Thoracic aorta (tissue), 2 donors: ENCODE measurements at regions not wholly inside any gene's neighbourhood (a gene's known extent, or its start where the extent isn't known, plus 50 kb on each side); places are given as distances from the start of the nearest gene placed in this dataset.
"Not testable (repeated sequence)": the region's sequence is repeated elsewhere in the genome, so short reads cannot be mapped to it uniquely, and the experiment has no call there.

Experiments used
- ATAC-seq: fragments of 150-250 bp; one replicate; pipeline ENCODE4 v1.8.0; 2017; ENCODE audit warnings: low read depth; ENCODE audit not compliant: insufficient number of reproducible peaks, low FRiP score
- DNase-seq: peaks from one replicate; pipeline ENCODE4 v3.0.0-alpha.2; 2020; ENCODE audit warnings: low spot score
- H3K27ac ChIP-seq, 2 donors: fragments of 200-600 bp; sonication (generic); 1 replicate in 1 of 2; 2 replicates in 1 of 2; pipeline ENCODE4 v1.5.1; 2016; ENCODE audit warnings: mild to moderate bottlenecking in 2 of 2, moderate library complexity in 2 of 2
- H3K27me3 ChIP-seq: fragments of 200-600 bp; sonication (generic); replicated peaks from 2 replicates; pipeline ENCODE4 v1.6.0; 2016; ENCODE audit warnings: mild to moderate bottlenecking; ENCODE audit not compliant: insufficient read depth
- H3K36me3 ChIP-seq: fragments of 200-600 bp; sonication (generic); one replicate; pipeline ENCODE4 v1.5.1; 2016
- H3K4me1 ChIP-seq, 2 donors: fragments of 200-600 bp; sonication (generic); 1 replicate in 1 of 2; 2 replicates in 1 of 2; pipeline versions ENCODE4 v1.5.1 to v1.6.0; 2016; ENCODE audit warnings: low read depth in 2 of 2, mild to moderate bottlenecking in 1 of 2; ENCODE audit not compliant: control insufficient read depth in 1 of 2
- H3K4me3 ChIP-seq: fragments of 200-600 bp; sonication (generic); 2 replicates; pipeline ENCODE4 v1.5.1; 2016; ENCODE audit warnings: mild to moderate bottlenecking
- H3K9me3 ChIP-seq: fragments of 200-600 bp; sonication (generic); 2 replicates; pipeline ENCODE4 v1.5.1; 2016
- CTCF ChIP-seq: fragments of 200-600 bp; sonication (generic); IDR thresholded peaks from one replicate; pipeline ENCODE4 v1.5.1; 2019; ENCODE audit warnings: antibody characterized with exemption

- TF ChIP-seq CTCF: no peak
- Histone ChIP-seq H3K4me3 (no peak overlapping the region), H3K27me3 (no peaks in the 10 kb centered on the region), H3K4me1 (no peaks in the 10 kb centered on the region), H3K36me3 (no peaks in the 10 kb centered on the region), H3K9me3 (no peaks in the 10 kb centered on the region), H3K27ac (no peak overlapping the region)
- DNase-seq (no peak), ATAC-seq (no peak)
Observed at GRCh38 chr12:83257726-83258125, 571.0 kb downstream of the TMTC2 start.

- H3K4me1 ChIP-seq: no peaks in the 10 kb centered on the region
- no peaks in the 10 kb centered on the region for H3K36me3 ChIP-seq
- no peak for ATAC-seq
Observed at GRCh38 chr12:83256562-83256961, 569.9 kb downstream of the TMTC2 start.

GRCh38 chr12:83250866-83251265, 564.2 kb downstream of the TMTC2 start:
- ATAC-seq (no peak), DNase-seq (no peak)
- Histone ChIP-seq H3K9me3 (no peaks in the 10 kb centered on the region), H3K27ac (no peak overlapping the region), H3K36me3 (no peaks in the 10 kb centered on the region), H3K27me3 (no peaks in the 10 kb centered on the region), H3K4me3 (no peak overlapping the region), H3K4me1 (no peaks in the 10 kb centered on the region)
- TF ChIP-seq CTCF: no peak

More at GRCh38 chr12:83256562-83256961, 569.9 kb downstream of the TMTC2 start:
- Histone ChIP-seq H3K27ac (no peak overlapping the region), H3K4me3 (no peak overlapping the region), H3K9me3 (no peaks in the 10 kb centered on the region), H3K27me3 (no peaks in the 10 kb centered on the region)
- no peak for TF ChIP-seq CTCF
- no peak for DNase-seq

- Histone ChIP-seq H3K9me3 (no peaks in the 10 kb centered on the region), H3K4me1 (no peaks in the 10 kb centered on the region), H3K4me3 (no peak overlapping the region), H3K27me3 (no peaks in the 10 kb centered on the region), H3K27ac (no peak overlapping the region), H3K36me3 (no peaks in the 10 kb centered on the region)
- no peak for TF ChIP-seq CTCF
- ATAC-seq (no peak), DNase-seq (no peak)
Observed at GRCh38 chr12:83245156-83245555, 558.5 kb downstream of the TMTC2 start.

- no peak for ATAC-seq
- no peaks in the 10 kb centered on the region for H3K36me3 ChIP-seq
Observed at GRCh38 chr12:83244001-83244400, 557.3 kb downstream of the TMTC2 start.

GRCh38 chr12:83233987-83234386, 547.3 kb downstream of the TMTC2 start:
- not testable (repeated sequence) for H3K4me1 ChIP-seq, H3K36me3 ChIP-seq, ATAC-seq, H3K4me3 ChIP-seq, H3K27me3 ChIP-seq, H3K9me3 ChIP-seq, DNase-seq, H3K27ac ChIP-seq

More at GRCh38 chr12:83244001-83244400, 557.3 kb downstream of the TMTC2 start:
- no peak overlapping the region for H3K27ac ChIP-seq
- no peak overlapping the region for H3K4me3 ChIP-seq
- DNase-seq: no peak
- TF ChIP-seq CTCF: no peak
- no peaks in the 10 kb centered on the region for H3K4me1 ChIP-seq
- no peaks in the 10 kb centered on the region for H3K9me3 ChIP-seq
- H3K27me3 ChIP-seq: no peaks in the 10 kb centered on the region

GRCh38 chr12:83226960-83227359, 540.3 kb downstream of the TMTC2 start:
- H3K4me1 ChIP-seq, H3K36me3 ChIP-seq, DNase-seq, H3K27ac ChIP-seq, H3K9me3 ChIP-seq, H3K27me3 ChIP-seq, ATAC-seq, H3K4me3 ChIP-seq: not testable (repeated sequence)
